ENCODE measurements at regions not wholly inside any gene's neighbourhood (a gene's known extent, or its start where the extent isn't known, plus 50 kb on each side); places are given as distances from the start of the nearest gene placed in this dataset.

- no peaks in the 10 kb centered on the region for H3K27me3 ChIP-seq (replicated peaks; ENCODE audit: insufficient read depth)
- H3K27ac ChIP-seq: no peak overlapping the region
- no peak for DNase-seq (ENCODE audit: low spot score)
- H3K4me3 ChIP-seq: no peak overlapping the region
- 60% methylated on average over 3 of the region's 3 CpGs for WGBS
- H3K36me3 ChIP-seq: no peaks in the 10 kb centered on the region
- TF ChIP-seq POLR2A (IDR thresholded peaks at IDR 0.05): no peak
- no peak for TF ChIP-seq CTCF (IDR thresholded peaks at IDR 0.05)
- no peak for TF ChIP-seq POLR2AphosphoS5 (IDR thresholded peaks at IDR 0.05)
- H3K9me3 ChIP-seq: no peaks in the 10 kb centered on the region
- intact Hi-C loops (cut with DNase I): no loop called here
- H3K4me1 ChIP-seq (replicated peaks): no peaks in the 10 kb centered on the region
Measured at GRCh38 chr6:50927800-50928199, 109.1 kb downstream of the TFAP2B start.

- TF ChIP-seq POLR2AphosphoS5 (IDR thresholded peaks at IDR 0.05) (no peak), POLR2A (IDR thresholded peaks at IDR 0.05) (no peak), CTCF (IDR thresholded peaks at IDR 0.05) (no peak)
- Histone ChIP-seq H3K27ac (no peak overlapping the region), H3K4me1 (replicated peaks) (no peaks in the 10 kb centered on the region), H3K9me3 (no peaks in the 10 kb centered on the region), H3K4me3 (no peak overlapping the region), H3K27me3 (replicated peaks; ENCODE audit: insufficient read depth) (no peaks in the 10 kb centered on the region), H3K36me3 (no peaks in the 10 kb centered on the region)
- WGBS: 57% methylated on average over 3 of the region's 3 CpGs
- intact Hi-C loops (cut with DNase I): no loop called here
- DNase-seq (ENCODE audit: low spot score): no peak
Measured at GRCh38 chr6:50929323-50929722, 110.7 kb downstream of the TFAP2B start.

GRCh38 chr6:50935442-50935841 is 116.8 kb downstream of the TFAP2B start:
- Histone ChIP-seq H3K9me3 (no peaks in the 10 kb centered on the region), H3K4me3 (no peak overlapping the region), H3K27ac (no peak overlapping the region), H3K27me3 (replicated peaks; ENCODE audit: insufficient read depth) (no peaks in the 10 kb centered on the region), H3K36me3 (no peaks in the 10 kb centered on the region), H3K4me1 (replicated peaks) (no peaks in the 10 kb centered on the region)
- DNase-seq (ENCODE audit: low spot score): no peak
- TF ChIP-seq POLR2A (IDR thresholded peaks at IDR 0.05) (no peak), POLR2AphosphoS5 (IDR thresholded peaks at IDR 0.05) (no peak), CTCF (IDR thresholded peaks at IDR 0.05) (no peak)
- intact Hi-C loops (cut with DNase I): no loop called here

GRCh38 chr6:50936277-50936681 is 117.6 kb downstream of the TFAP2B start:
- Histone ChIP-seq H3K27ac (no peak overlapping the region), H3K4me3 (no peak overlapping the region)
- 3% methylated on average over 1 of the region's 1 CpG for WGBS

More at GRCh38 chr6:50936277-50936681, 117.6 kb downstream of the TFAP2B start:
- no peak for DNase-seq (ENCODE audit: low spot score)
- TF ChIP-seq POLR2A (IDR thresholded peaks at IDR 0.05): no peak
- TF ChIP-seq CTCF (IDR thresholded peaks at IDR 0.05): no peak
- no peak for TF ChIP-seq POLR2AphosphoS5 (IDR thresholded peaks at IDR 0.05)
- H3K4me1 ChIP-seq (replicated peaks): no peaks in the 10 kb centered on the region
- no peaks in the 10 kb centered on the region for H3K9me3 ChIP-seq
- intact Hi-C loops (cut with DNase I): no loop called here
- H3K36me3 ChIP-seq: no peaks in the 10 kb centered on the region
- H3K27me3 ChIP-seq (replicated peaks; ENCODE audit: insufficient read depth): no peaks in the 10 kb centered on the region

Measured in prostate gland (tissue), 2 donors.